ENCODE measurements at regions not wholly inside any gene's neighbourhood (a gene's known extent, or its start where the extent isn't known, plus 50 kb on each side); places are given as distances from the start of the nearest gene placed in this dataset.

GRCh38 chr1:81617308-81617967 lies 183.3 kb upstream of the ADGRL2 start:
- TF ChIP-seq POLR2A (IDR thresholded peaks at IDR 0.05) (no peak), CTCF (IDR thresholded peaks at IDR 0.05) (no peak)
